Gastroesophageal sphincter (tissue), 3 donors: ENCODE measurements at regions not wholly inside any gene's neighbourhood (a gene's known extent, or its start where the extent isn't known, plus 50 kb on each side); places are given as distances from the start of the nearest gene placed in this dataset.

Source experiments
- EP300 ChIP-seq: sonication (generic); formaldehyde crosslinking; IDR thresholded peaks from one replicate; pipeline ENCODE4 v1.6.1; 2017; ENCODE audit warnings: antibody characterized with exemption, mild to moderate bottlenecking
- POLR2A ChIP-seq, 2 donors: fragments of 450-650 bp; IDR thresholded peaks; one replicate each; pipeline ENCODE4 v1.6.1; 2017; ENCODE audit warnings: antibody characterized with exemption in 2 of 2, mild to moderate bottlenecking in 2 of 2, moderate library complexity in 1 of 2
- TF ChIP-seq, protein P1 (sequence below), 4 experiments: fragments of 200-600 bp in 2 of 4; fragments of 450-650 bp in 2 of 4; sonication (generic) in 1 of 4; IDR thresholded peaks; one replicate each; pipeline ENCODE4 v1.5.1; 2017 to 2019; ENCODE audit warnings: antibody characterized with exemption in 4 of 4, mild to moderate bottlenecking in 2 of 4, moderate library complexity in 2 of 4

DNA sequence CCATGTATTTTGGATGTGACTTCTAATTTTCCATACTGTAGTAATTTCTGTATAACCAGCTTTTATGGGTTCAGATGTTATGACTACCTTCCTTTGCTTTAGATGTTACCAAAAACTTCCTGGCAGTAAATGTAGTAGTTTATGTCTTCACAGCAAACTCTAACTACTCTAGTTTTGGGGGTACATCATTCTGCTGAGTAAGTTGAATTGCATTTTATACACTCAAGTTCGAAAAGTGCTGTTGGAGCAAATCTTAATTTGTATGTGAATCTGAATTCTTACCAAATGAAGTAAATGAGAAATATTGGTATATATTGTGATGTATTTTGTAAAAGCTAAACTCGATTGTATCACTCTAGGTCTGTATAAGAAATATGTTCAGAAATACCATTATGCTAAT is 728.3 kb upstream of the CDH8 start:
- TF ChIP-seq, protein P1, sequence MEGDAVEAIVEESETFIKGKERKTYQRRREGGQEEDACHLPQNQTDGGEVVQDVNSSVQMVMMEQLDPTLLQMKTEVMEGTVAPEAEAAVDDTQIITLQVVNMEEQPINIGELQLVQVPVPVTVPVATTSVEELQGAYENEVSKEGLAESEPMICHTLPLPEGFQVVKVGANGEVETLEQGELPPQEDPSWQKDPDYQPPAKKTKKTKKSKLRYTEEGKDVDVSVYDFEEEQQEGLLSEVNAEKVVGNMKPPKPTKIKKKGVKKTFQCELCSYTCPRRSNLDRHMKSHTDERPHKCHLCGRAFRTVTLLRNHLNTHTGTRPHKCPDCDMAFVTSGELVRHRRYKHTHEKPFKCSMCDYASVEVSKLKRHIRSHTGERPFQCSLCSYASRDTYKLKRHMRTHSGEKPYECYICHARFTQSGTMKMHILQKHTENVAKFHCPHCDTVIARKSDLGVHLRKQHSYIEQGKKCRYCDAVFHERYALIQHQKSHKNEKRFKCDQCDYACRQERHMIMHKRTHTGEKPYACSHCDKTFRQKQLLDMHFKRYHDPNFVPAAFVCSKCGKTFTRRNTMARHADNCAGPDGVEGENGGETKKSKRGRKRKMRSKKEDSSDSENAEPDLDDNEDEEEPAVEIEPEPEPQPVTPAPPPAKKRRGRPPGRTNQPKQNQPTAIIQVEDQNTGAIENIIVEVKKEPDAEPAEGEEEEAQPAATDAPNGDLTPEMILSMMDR (IDR thresholded peaks at IDR 0.05): no peak
- TF ChIP-seq EP300: no peak
- TF ChIP-seq POLR2A (IDR thresholded peaks at IDR 0.05): no peak
